Coronary artery (tissue), 2 donors: ENCODE measurements at regions not wholly inside any gene's neighbourhood (a gene's known extent, or its start where the extent isn't known, plus 50 kb on each side); places are given as distances from the start of the nearest gene placed in this dataset.

Source experiments
- DNase-seq: peaks from one replicate; pipeline ENCODE4 v3.0.0-alpha.2; 2017; ENCODE audit warnings: low spot score
- H3K27ac ChIP-seq, 2 donors: fragments of 200-600 bp; sonication (generic); one replicate each; pipeline ENCODE4 v1.5.1; 2016 to 2019
- H3K4me3 ChIP-seq: fragments of 200-600 bp; sonication (generic); 2 replicates; pipeline ENCODE4 v1.5.1; 2016; ENCODE audit warnings: mild to moderate bottlenecking, moderate library complexity
- CTCF ChIP-seq: fragments of 200-600 bp; sonication (generic); IDR thresholded peaks from one replicate; pipeline ENCODE4 v1.5.1; 2019; ENCODE audit warnings: antibody characterized with exemption

- no peak for DNase-seq
- H3K4me3 ChIP-seq: no peak overlapping the region
- H3K27ac ChIP-seq: no peak overlapping the region
- TF ChIP-seq CTCF: no peak
Observed at GRCh38 chr3:162641317-162641716, 1144.7 kb downstream of the OTOL1 start.

GRCh38 chr3:162641907-162642306 is 1145.3 kb downstream of the OTOL1 start:
- DNase-seq: no peak
- no peak overlapping the region for H3K4me3 ChIP-seq
- no peak for TF ChIP-seq CTCF
- no peak overlapping the region for H3K27ac ChIP-seq

- no peak for TF ChIP-seq CTCF
- no peak for DNase-seq
- Histone ChIP-seq H3K27ac (no peak overlapping the region), H3K4me3 (no peak overlapping the region)
Observed at GRCh38 chr3:162643245-162643644, 1146.6 kb downstream of the OTOL1 start.

- Histone ChIP-seq H3K4me3 (no peak overlapping the region), H3K27ac (no peak overlapping the region)
- no peak for TF ChIP-seq CTCF
- DNase-seq: no peak
Observed at GRCh38 chr3:162647321-162647720, 1150.7 kb downstream of the OTOL1 start.

- no peak overlapping the region for H3K4me3 ChIP-seq
- H3K27ac ChIP-seq: no peak overlapping the region
- DNase-seq: no peak
- no peak for TF ChIP-seq CTCF
Observed at GRCh38 chr3:162658003-162658402, 1161.4 kb downstream of the OTOL1 start.

GRCh38 chr3:162665684-162666391 is 1169.2 kb downstream of the OTOL1 start:
- Histone ChIP-seq H3K27ac (no peak overlapping the region), H3K4me3 (no peak overlapping the region)
- no peak for TF ChIP-seq CTCF
- no peak for DNase-seq

GRCh38 chr3:162666835-162667234 is 1170.2 kb downstream of the OTOL1 start:
- H3K4me3 ChIP-seq: no peak overlapping the region
- no peak overlapping the region for H3K27ac ChIP-seq
- no peak for TF ChIP-seq CTCF
- no peak for DNase-seq
